ENCODE measurements at regions not wholly inside any gene's neighbourhood (a gene's known extent, or its start where the extent isn't known, plus 50 kb on each side); places are given as distances from the start of the nearest gene placed in this dataset.

DNA sequence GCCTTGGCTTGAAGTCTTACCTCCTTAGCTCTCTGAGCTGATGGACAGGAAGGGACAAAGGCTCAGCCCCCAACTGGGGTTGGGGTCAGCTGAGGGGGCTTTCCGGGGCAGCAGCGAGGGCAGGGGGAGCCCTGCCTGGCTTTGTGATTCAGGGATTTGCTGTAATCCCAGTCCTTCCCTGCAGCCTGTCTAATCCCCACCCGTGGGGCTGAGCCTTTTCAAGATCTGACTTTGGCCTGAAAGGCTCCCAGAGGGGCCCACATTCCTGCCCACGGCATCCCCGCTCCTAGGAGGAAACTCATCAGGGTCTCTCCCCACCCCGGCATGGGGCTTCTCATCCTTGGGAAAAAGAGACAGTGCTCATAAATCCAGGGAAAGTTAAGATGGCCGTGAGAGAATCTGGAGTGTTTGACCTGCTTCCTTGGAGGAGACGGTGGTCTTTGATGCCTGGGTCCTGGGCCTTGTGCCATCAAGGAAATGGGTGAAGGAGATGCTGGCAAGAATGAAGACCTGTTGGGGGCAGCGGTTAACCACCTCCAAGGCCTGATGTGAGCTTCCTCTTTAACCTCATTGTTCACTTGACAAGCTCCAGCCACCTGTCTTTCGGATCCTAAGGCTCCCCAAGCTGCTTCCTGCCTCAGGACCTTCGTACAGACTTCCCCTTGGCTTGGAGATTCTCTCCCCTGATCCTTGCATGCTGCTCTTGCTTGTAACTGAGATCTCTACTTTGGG, 83.1 kb upstream of the WNT4 start:
- no peak for DNase-seq
- no peaks in the 10 kb centered on the region for H3K36me3 Mint-ChIP-seq (ENCODE audit: insufficient read depth in 2 of 2)
- no peak overlapping the region for H3K27ac Mint-ChIP-seq
- ATAC-seq (replicated peaks in 1 of 2), result no peak
- peaks cover 11% of the 10 kb centered on the region for H3K27me3 Mint-ChIP-seq (ENCODE audit: low read depth)
- H3K4me3 Mint-ChIP-seq, result no peak overlapping the region
- H3K4me1 Mint-ChIP-seq (ENCODE audit: low read depth), result no peaks in the 10 kb centered on the region
- no peaks in the 10 kb centered on the region for H3K9me3 Mint-ChIP-seq

DNA sequence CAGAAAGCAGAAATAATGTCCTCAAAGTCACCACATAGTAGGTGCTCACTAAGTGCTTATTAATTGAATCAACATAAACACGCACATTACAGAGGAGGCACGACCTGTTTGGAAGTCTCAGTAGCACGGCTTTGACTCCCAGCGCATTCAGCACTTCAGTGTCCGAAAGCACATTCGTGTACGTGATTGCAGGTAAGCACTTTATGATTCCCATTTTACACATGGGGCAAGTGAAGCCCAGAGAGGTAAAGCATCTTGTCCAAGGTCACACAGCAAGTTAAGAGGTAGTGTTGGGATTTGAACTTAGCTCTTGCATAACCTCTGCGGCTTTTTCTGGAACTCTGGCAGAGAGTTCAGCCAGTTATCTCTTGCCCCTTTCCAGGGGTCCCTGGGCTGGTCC, 85.2 kb upstream of the WNT4 start:
- no peak for ATAC-seq (replicated peaks in 1 of 2)
- Mint-ChIP-seq H3K4me3 (no peak overlapping the region), H3K27ac (no peak overlapping the region), H3K9me3 (no peaks in the 10 kb centered on the region), H3K36me3 (ENCODE audit: insufficient read depth in 2 of 2) (no peaks in the 10 kb centered on the region), H3K27me3 (ENCODE audit: low read depth) (peaks cover 11% of the 10 kb centered on the region), H3K4me1 (ENCODE audit: low read depth) (no peaks in the 10 kb centered on the region)
- no peak for DNase-seq

- DNase-seq, result no peak
- H3K27ac Mint-ChIP-seq, result no peak overlapping the region
- no peak overlapping the region for H3K4me3 Mint-ChIP-seq
- no peaks in the 10 kb centered on the region for H3K36me3 Mint-ChIP-seq (ENCODE audit: insufficient read depth in 2 of 2)
- no peak for ATAC-seq (replicated peaks in 1 of 2)
- H3K27me3 Mint-ChIP-seq (ENCODE audit: low read depth), result peaks cover 11% of the 10 kb centered on the region
- no peaks in the 10 kb centered on the region for H3K9me3 Mint-ChIP-seq
- H3K4me1 Mint-ChIP-seq (ENCODE audit: low read depth), result no peaks in the 10 kb centered on the region
Observed at GRCh38 chr1:22228505-22228911, 85.6 kb upstream of the WNT4 start.

- H3K27ac Mint-ChIP-seq, result no peak overlapping the region
- ATAC-seq (replicated peaks in 1 of 2) (no peak), DNase-seq (no peak)
- H3K27me3 Mint-ChIP-seq (ENCODE audit: low read depth), result peaks cover 14% of the 10 kb centered on the region
- no peaks in the 10 kb centered on the region for H3K36me3 Mint-ChIP-seq (ENCODE audit: insufficient read depth in 2 of 2)
- no peak overlapping the region for H3K4me3 Mint-ChIP-seq
- no peaks in the 10 kb centered on the region for H3K9me3 Mint-ChIP-seq
- H3K4me1 Mint-ChIP-seq (ENCODE audit: low read depth), result no peaks in the 10 kb centered on the region
Observed at GRCh38 chr1:22229379-22229778, 86.5 kb upstream of the WNT4 start.

DNA sequence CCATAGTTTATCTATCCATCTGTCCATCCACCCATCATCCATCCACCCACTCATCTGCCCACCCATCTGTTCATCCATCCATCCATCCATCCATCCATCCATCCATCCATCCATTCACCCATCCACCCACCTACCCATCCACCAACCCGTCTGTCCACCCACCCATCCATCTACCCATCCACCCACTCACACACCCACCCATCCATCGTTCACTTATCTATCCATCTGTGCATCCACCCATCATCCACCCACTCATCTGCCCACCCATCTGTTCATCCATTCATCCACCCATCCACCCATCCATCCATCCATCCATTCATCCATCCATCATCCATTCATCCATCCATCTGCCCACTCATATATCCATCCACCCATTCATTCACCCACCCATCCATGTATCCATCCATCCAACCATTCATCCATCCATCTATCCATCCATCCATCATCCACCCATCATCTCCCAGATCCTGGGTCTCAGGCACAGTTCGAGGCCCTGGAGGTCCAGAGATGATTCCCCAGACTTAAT, 88.2 kb upstream of the WNT4 start:
- Mint-ChIP-seq H3K27ac (no peak overlapping the region), H3K4me3 (no peak overlapping the region), H3K9me3 (no peaks in the 10 kb centered on the region), H3K27me3 (ENCODE audit: low read depth) (peaks cover 16% of the 10 kb centered on the region), H3K4me1 (ENCODE audit: low read depth) (no peaks in the 10 kb centered on the region), H3K36me3 (ENCODE audit: insufficient read depth in 2 of 2) (no peaks in the 10 kb centered on the region)
- DNase-seq (no peak), ATAC-seq (replicated peaks in 1 of 2) (no peak)

- DNase-seq (no peak), ATAC-seq (replicated peaks in 1 of 2) (no peak)
- Mint-ChIP-seq H3K4me3 (no peak overlapping the region), H3K4me1 (ENCODE audit: low read depth) (no peaks in the 10 kb centered on the region), H3K27me3 (ENCODE audit: low read depth) (peaks cover 12% of the 10 kb centered on the region), H3K9me3 (no peaks in the 10 kb centered on the region), H3K27ac (no peak overlapping the region), H3K36me3 (ENCODE audit: insufficient read depth in 2 of 2) (no peaks in the 10 kb centered on the region)
Observed at GRCh38 chr1:22231995-22232690, 89.2 kb upstream of the WNT4 start.

- no peak for ATAC-seq (replicated peaks in 1 of 2)
- no peaks in the 10 kb centered on the region for H3K36me3 Mint-ChIP-seq (ENCODE audit: insufficient read depth in 2 of 2)
- H3K4me3 Mint-ChIP-seq, result no peak overlapping the region
- no peaks in the 10 kb centered on the region for H3K4me1 Mint-ChIP-seq (ENCODE audit: low read depth)
- H3K9me3 Mint-ChIP-seq, result no peaks in the 10 kb centered on the region
- H3K27ac Mint-ChIP-seq, result no peak overlapping the region
- no peak for DNase-seq
- H3K27me3 Mint-ChIP-seq (ENCODE audit: low read depth), result peaks cover 12% of the 10 kb centered on the region
Observed at GRCh38 chr1:22233222-22233621, 90.3 kb upstream of the WNT4 start.

GRCh38 chr1:22234476-22235030, 91.7 kb upstream of the WNT4 start:
- ATAC-seq (replicated peaks in 1 of 2), result no peak
- no peaks in the 10 kb centered on the region for H3K4me1 Mint-ChIP-seq (ENCODE audit: low read depth)
- no peaks in the 10 kb centered on the region for H3K9me3 Mint-ChIP-seq
- H3K27ac Mint-ChIP-seq, result no peak overlapping the region
- H3K27me3 Mint-ChIP-seq (ENCODE audit: low read depth), result peaks cover 9% of the 10 kb centered on the region
- no peaks in the 10 kb centered on the region for H3K36me3 Mint-ChIP-seq (ENCODE audit: insufficient read depth in 2 of 2)
- DNase-seq, result no peak
- no peak overlapping the region for H3K4me3 Mint-ChIP-seq

GRCh38 chr1:22236166-22236565, 93.3 kb upstream of the WNT4 start:
- Mint-ChIP-seq H3K4me1 (ENCODE audit: low read depth) (no peaks in the 10 kb centered on the region), H3K9me3 (no peaks in the 10 kb centered on the region), H3K36me3 (ENCODE audit: insufficient read depth in 2 of 2) (no peaks in the 10 kb centered on the region), H3K27ac (no peak overlapping the region), H3K4me3 (no peak overlapping the region), H3K27me3 (ENCODE audit: low read depth) (peaks cover 5% of the 10 kb centered on the region)
- ATAC-seq (replicated peaks in 1 of 2) (no peak), DNase-seq (no peak)

DNA sequence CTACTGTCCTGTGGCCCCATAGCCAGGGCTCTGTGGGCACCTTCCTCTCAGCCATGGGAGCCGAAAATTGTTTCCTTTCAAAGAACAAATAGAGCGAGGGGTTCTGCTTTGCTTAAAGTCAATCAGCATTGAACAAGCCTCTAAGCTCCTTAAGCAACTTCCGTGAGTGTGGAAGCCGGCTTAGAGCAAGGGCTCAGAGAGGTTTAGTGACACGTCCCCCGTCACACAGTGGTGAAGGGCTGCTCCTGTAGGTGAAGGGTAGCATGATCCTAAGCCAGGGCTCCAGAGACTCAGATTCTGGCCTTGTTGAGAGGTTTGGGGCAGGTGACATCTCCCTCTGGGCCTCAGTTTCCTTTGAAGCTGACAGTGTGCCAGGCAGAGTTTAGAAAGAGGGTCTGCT, 94.0 kb upstream of the WNT4 start:
- Mint-ChIP-seq H3K36me3 (ENCODE audit: insufficient read depth in 2 of 2) (no peaks in the 10 kb centered on the region), H3K4me1 (ENCODE audit: low read depth) (no peaks in the 10 kb centered on the region), H3K9me3 (no peaks in the 10 kb centered on the region), H3K27ac (no peak overlapping the region), H3K4me3 (no peak overlapping the region), H3K27me3 (ENCODE audit: low read depth) (peaks cover 5% of the 10 kb centered on the region)
- no peak for ATAC-seq (replicated peaks in 1 of 2)
- DNase-seq, result no peak

GRCh38 chr1:22237433-22238093, 94.7 kb upstream of the WNT4 start:
- no peak overlapping the region for H3K4me3 Mint-ChIP-seq
- no peak overlapping the region for H3K27ac Mint-ChIP-seq
- ATAC-seq (replicated peaks in 1 of 2) (no peak), DNase-seq (no peak)
- H3K4me1 Mint-ChIP-seq (ENCODE audit: low read depth), result no peaks in the 10 kb centered on the region
- peaks cover 5% of the 10 kb centered on the region for H3K27me3 Mint-ChIP-seq (ENCODE audit: low read depth)
- no peaks in the 10 kb centered on the region for H3K36me3 Mint-ChIP-seq (ENCODE audit: insufficient read depth in 2 of 2)
- no peaks in the 10 kb centered on the region for H3K9me3 Mint-ChIP-seq

- Mint-ChIP-seq H3K4me1 (ENCODE audit: low read depth) (no peaks in the 10 kb centered on the region), H3K27me3 (ENCODE audit: low read depth) (peaks cover 5% of the 10 kb centered on the region), H3K4me3 (no peak overlapping the region), H3K36me3 (ENCODE audit: insufficient read depth in 2 of 2) (no peaks in the 10 kb centered on the region), H3K27ac (no peak overlapping the region), H3K9me3 (no peaks in the 10 kb centered on the region)
- ATAC-seq (replicated peaks in 1 of 2) (no peak), DNase-seq (no peak)
Observed at GRCh38 chr1:22238356-22239224, 95.7 kb upstream of the WNT4 start.

Measured in activated T-cell treated with anti-CD3 and anti-CD28 coated beads, Interleukin-2, amount 50 U/mL, for 72 hours (primary cell).